Right lobe of liver (tissue), 4 donors: ENCODE measurements at regions not wholly inside any gene's neighbourhood (a gene's known extent, or its start where the extent isn't known, plus 50 kb on each side); places are given as distances from the start of the nearest gene placed in this dataset.

Experiments
- CTCF ChIP-seq, 4 donors: fragments of 200-600 bp in 3 of 4; fragments of 450-650 bp in 1 of 4; IDR thresholded peaks; one replicate each; pipeline versions ENCODE4 v1.5.1 to v1.8.0; 2016 to 2022; ENCODE audit warnings: antibody characterized with exemption in 4 of 4, mild to moderate bottlenecking in 2 of 4
- POLR2A ChIP-seq: fragments of 450-650 bp; IDR thresholded peaks from one replicate; pipeline ENCODE4 v1.6.1; 2017; ENCODE audit warnings: antibody characterized with exemption, mild to moderate bottlenecking
- donor health status: DM: no; HTN: no; CAD: no.
- donor health status: DM: no; HTN: no; CAD: no.
- donor health status: DM: no; HTN: yes; CAD: no.

- no peak for TF ChIP-seq POLR2A
- no peak for TF ChIP-seq CTCF (IDR thresholded peaks at IDR 0.05)
These were observed 353.2 kb upstream of the ATP11B start for GRCh38 chr3:182440101-182440500.
